ENCODE measurements at regions not wholly inside any gene's neighbourhood (a gene's known extent, or its start where the extent isn't known, plus 50 kb on each side); places are given as distances from the start of the nearest gene placed in this dataset.

DNA sequence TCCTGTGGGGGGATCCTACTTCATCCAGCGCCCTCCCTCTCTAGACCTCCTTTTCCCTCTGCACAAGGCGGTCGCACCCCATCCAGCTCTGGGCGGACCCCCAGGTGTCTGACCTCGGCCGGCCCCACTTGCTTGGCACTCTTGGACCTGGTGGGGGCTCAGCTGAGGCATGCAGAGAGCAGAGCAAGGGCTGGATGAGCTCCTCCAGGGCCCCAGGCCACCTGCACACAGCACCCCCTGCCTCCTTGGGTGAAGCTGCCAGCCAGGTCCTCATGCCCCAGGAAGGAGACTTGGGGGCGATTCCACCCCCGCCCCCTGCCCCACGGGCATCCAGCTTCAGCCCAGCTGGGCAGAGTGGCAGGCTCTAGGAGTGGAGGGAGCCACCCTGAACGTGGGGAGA is 159.4 kb upstream of the GSE1 start:
- H2AFZ ChIP-seq (ENCODE audit: low read depth, low read length) = no peak overlapping the region

DNA sequence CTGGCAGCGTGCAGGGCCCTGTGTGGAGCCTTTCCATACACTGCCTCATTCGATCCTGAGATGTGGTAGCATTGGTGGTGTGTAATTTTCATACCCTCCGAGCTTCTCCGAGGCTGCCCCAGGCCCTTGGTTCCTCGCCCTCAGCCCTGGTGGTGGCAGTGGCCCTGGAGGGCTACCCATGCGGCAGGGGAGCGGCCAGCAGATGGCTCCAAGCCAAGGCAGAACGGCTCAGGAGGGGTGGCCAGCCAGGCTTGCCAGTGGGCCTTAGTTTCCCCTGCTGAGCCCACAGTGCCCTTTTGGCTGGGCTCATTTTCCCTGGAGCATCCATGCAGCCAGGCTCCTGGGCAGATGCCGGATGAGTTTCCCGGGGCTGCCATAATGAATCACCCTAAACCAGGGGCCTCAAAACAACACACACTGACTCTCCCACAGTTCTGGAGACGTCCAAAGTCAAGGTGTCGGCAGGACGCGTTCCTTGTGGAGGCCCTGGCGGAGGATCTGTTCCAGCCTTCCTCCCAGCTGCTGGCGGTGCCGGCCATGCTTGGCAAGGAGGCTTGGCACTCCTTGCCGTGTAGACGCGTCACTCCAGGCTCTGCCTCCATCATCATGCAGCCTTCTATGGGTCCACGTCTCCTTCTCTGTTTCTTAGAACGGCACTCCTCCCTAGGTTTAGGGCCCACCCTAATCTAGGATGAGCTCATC is 158.8 kb upstream of the GSE1 start:
- Histone ChIP-seq H3K9ac (ENCODE audit: low read depth, low read length) (peak overlapping the region; percentile 22), H3K79me2 (ENCODE audit: insufficient read depth, low read length) (no peaks in the 10 kb centered on the region)
- no peak for DNase-seq

More for the DNA sequence above, 159.4 kb upstream of the GSE1 start:
- no peaks in the 10 kb centered on the region for H3K9me3 ChIP-seq (ENCODE audit: insufficient read depth, low read length, severe bottlenecking)
- H3K36me3 ChIP-seq (ENCODE audit: insufficient read depth, low read length) = no peaks in the 10 kb centered on the region
- H3K27me3 ChIP-seq (ENCODE audit: insufficient read depth, low read length, poor library complexity) = no peaks in the 10 kb centered on the region
- no peak overlapping the region for H3K4me2 ChIP-seq (ENCODE audit: insufficient read depth, low read length)
- H4K20me1 ChIP-seq (ENCODE audit: insufficient read depth, low read length) = no peaks in the 10 kb centered on the region
- TF ChIP-seq, protein P1, sequence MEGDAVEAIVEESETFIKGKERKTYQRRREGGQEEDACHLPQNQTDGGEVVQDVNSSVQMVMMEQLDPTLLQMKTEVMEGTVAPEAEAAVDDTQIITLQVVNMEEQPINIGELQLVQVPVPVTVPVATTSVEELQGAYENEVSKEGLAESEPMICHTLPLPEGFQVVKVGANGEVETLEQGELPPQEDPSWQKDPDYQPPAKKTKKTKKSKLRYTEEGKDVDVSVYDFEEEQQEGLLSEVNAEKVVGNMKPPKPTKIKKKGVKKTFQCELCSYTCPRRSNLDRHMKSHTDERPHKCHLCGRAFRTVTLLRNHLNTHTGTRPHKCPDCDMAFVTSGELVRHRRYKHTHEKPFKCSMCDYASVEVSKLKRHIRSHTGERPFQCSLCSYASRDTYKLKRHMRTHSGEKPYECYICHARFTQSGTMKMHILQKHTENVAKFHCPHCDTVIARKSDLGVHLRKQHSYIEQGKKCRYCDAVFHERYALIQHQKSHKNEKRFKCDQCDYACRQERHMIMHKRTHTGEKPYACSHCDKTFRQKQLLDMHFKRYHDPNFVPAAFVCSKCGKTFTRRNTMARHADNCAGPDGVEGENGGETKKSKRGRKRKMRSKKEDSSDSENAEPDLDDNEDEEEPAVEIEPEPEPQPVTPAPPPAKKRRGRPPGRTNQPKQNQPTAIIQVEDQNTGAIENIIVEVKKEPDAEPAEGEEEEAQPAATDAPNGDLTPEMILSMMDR (IDR thresholded peaks at IDR 0.05; ENCODE audit: borderline replicate concordance, extremely low read depth, low read length, poor library complexity, severe bottlenecking) = no peak
- TF ChIP-seq EZH2 (IDR thresholded peaks at IDR 0.05; ENCODE audit: borderline replicate concordance, low read depth, low read length, severe bottlenecking) = no peak
- peak overlapping the region; percentile 22 for H3K9ac ChIP-seq (ENCODE audit: low read depth, low read length)
- peaks cover 84% of the 10 kb centered on the region for H3K4me1 ChIP-seq (ENCODE audit: insufficient read depth, low read length)
- ATAC-seq (ENCODE audit: insufficient read depth, low read depth) (no peak), DNase-seq (peak; percentile 52)
- H3K79me2 ChIP-seq (ENCODE audit: insufficient read depth, low read length) = no peaks in the 10 kb centered on the region
- no peak overlapping the region for H3K4me3 ChIP-seq (ENCODE audit: low read depth in 1 of 2, low read length in 2 of 2)
- H3K27ac ChIP-seq (ENCODE audit: low read length) = peak overlapping the region; percentile 90

DNA sequence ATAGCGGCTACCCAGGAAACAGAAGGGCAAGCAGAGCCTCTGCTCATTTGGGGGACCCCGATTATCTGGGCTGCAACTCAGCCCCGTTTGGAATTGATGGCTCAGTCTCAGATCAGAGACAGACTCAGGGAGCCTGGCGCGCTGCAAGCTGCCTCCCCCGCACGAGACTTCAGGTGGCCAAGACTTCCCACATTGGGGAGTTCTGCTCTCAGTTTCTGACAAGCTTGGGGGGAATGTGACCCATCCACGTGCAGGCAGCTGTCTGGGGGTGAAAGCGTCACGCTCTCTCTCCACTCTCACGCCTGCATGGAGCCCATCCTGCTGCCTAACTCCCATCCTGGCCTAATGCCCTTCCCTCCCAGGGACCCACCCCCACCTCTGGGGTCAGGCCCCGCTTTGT is 157.6 kb upstream of the GSE1 start:
- TF ChIP-seq, protein P1 (IDR thresholded peaks at IDR 0.05; ENCODE audit: borderline replicate concordance, extremely low read depth, low read length, poor library complexity, severe bottlenecking) = no peak
- no peak for TF ChIP-seq EZH2 (IDR thresholded peaks at IDR 0.05; ENCODE audit: borderline replicate concordance, low read depth, low read length, severe bottlenecking)
- no peaks in the 10 kb centered on the region for H3K79me2 ChIP-seq (ENCODE audit: insufficient read depth, low read length)
- DNase-seq = no peak
- H3K4me3 ChIP-seq (ENCODE audit: low read depth in 1 of 2, low read length in 2 of 2) = no peak overlapping the region
- no peak overlapping the region for H2AFZ ChIP-seq (ENCODE audit: low read depth, low read length)
- H3K4me1 ChIP-seq (ENCODE audit: insufficient read depth, low read length) = peaks cover 80% of the 10 kb centered on the region
- no peaks in the 10 kb centered on the region for H3K27me3 ChIP-seq (ENCODE audit: insufficient read depth, low read length, poor library complexity)
- H4K20me1 ChIP-seq (ENCODE audit: insufficient read depth, low read length) = no peaks in the 10 kb centered on the region
- H3K9ac ChIP-seq (ENCODE audit: low read depth, low read length) = peak overlapping the region; percentile 12
- no peaks in the 10 kb centered on the region for H3K9me3 ChIP-seq (ENCODE audit: insufficient read depth, low read length, severe bottlenecking)
- H3K36me3 ChIP-seq (ENCODE audit: insufficient read depth, low read length) = no peaks in the 10 kb centered on the region
- H3K4me2 ChIP-seq (ENCODE audit: insufficient read depth, low read length) = no peak overlapping the region
- H3K27ac ChIP-seq (ENCODE audit: low read length) = peak overlapping the region; percentile 90
- no peak for ATAC-seq (ENCODE audit: insufficient read depth, low read depth)

More for the DNA sequence above, 158.8 kb upstream of the GSE1 start:
- ATAC-seq (ENCODE audit: insufficient read depth, low read depth) = no peak
- Histone ChIP-seq H3K36me3 (ENCODE audit: insufficient read depth, low read length) (no peaks in the 10 kb centered on the region), H3K9me3 (ENCODE audit: insufficient read depth, low read length, severe bottlenecking) (no peaks in the 10 kb centered on the region), H2AFZ (ENCODE audit: low read depth, low read length) (no peak overlapping the region), H3K27ac (ENCODE audit: low read length) (peak overlapping the region; percentile 90), H3K4me2 (ENCODE audit: insufficient read depth, low read length) (no peak overlapping the region), H3K27me3 (ENCODE audit: insufficient read depth, low read length, poor library complexity) (no peaks in the 10 kb centered on the region), H3K4me3 (ENCODE audit: low read depth in 1 of 2, low read length in 2 of 2) (no peak overlapping the region), H4K20me1 (ENCODE audit: insufficient read depth, low read length) (no peaks in the 10 kb centered on the region), H3K4me1 (ENCODE audit: insufficient read depth, low read length) (peaks cover 80% of the 10 kb centered on the region)
- TF ChIP-seq, protein P1 (IDR thresholded peaks at IDR 0.05; ENCODE audit: borderline replicate concordance, extremely low read depth, low read length, poor library complexity, severe bottlenecking) = no peak
- no peak for TF ChIP-seq EZH2 (IDR thresholded peaks at IDR 0.05; ENCODE audit: borderline replicate concordance, low read depth, low read length, severe bottlenecking)
